SK-MEL-5 (cell line): ENCODE measurements at regions not wholly inside any gene's neighbourhood (a gene's known extent, or its start where the extent isn't known, plus 50 kb on each side); places are given as distances from the start of the nearest gene placed in this dataset.
A peak's percentile ranks its signal among the peaks of the same experiment; 100 is the strongest.

Experiments
- DNase-seq: peaks from one replicate; pipeline ENCODE4 v3.0.0-alpha.2; 2016; ENCODE audit warnings: low read depth, low spot score
- in situ Hi-C: cut with HindIII; loops from 2 replicates; pipeline ENCODE4 v1.10.0; 2016; ENCODE audit warnings: low sequenced_read_pairs, high pct_unique_total_duplicates, low pct_unique_long_range_greater_than_20kb

GRCh38 chr13:70894258-70894657, 786.0 kb upstream of the KLHL1 start:
- in situ Hi-C loops, result no loop called here
- DNase-seq, result no peak

GRCh38 chr13:70893832-70894231, 785.6 kb upstream of the KLHL1 start:
- no peak for DNase-seq
- in situ Hi-C loops, result no loop called here

- in situ Hi-C loops, result no loop called here
- DNase-seq, result no peak
Measured at GRCh38 chr13:70890289-70890688, 782.0 kb upstream of the KLHL1 start.

- in situ Hi-C loops, result no loop called here
- DNase-seq, result no peak
Measured at GRCh38 chr13:70889163-70889562, 780.9 kb upstream of the KLHL1 start.

- DNase-seq, result no peak
- in situ Hi-C loops, result no loop called here
Measured at GRCh38 chr13:70884196-70884595, 775.9 kb upstream of the KLHL1 start.

- in situ Hi-C loops, result no loop called here
- no peak for DNase-seq
Measured at GRCh38 chr13:70874636-70875035, 766.4 kb upstream of the KLHL1 start.

GRCh38 chr13:70864731-70865130, 756.5 kb upstream of the KLHL1 start:
- no peak for DNase-seq
- in situ Hi-C loops, result no loop called here

GRCh38 chr13:70856711-70857110, 748.5 kb upstream of the KLHL1 start:
- in situ Hi-C loops, result no loop called here
- DNase-seq, result no peak

- in situ Hi-C loops, result no loop called here
- DNase-seq, result no peak
Measured at GRCh38 chr13:70856025-70856424, 747.8 kb upstream of the KLHL1 start.

- DNase-seq, result no peak
- in situ Hi-C loops, result no loop called here
Measured at GRCh38 chr13:70849222-70849621, 741.0 kb upstream of the KLHL1 start.

- DNase-seq, result no peak
- in situ Hi-C loops, result no loop called here
Measured at GRCh38 chr13:70844391-70845108, 736.3 kb upstream of the KLHL1 start.

- peak; percentile 13 for DNase-seq
- in situ Hi-C loops, result no loop called here
Measured at GRCh38 chr13:70842062-70842644, 733.9 kb upstream of the KLHL1 start.

- in situ Hi-C loops, result no loop called here
- DNase-seq, result no peak
Measured at GRCh38 chr13:70841240-70842061, 733.2 kb upstream of the KLHL1 start.

GRCh38 chr13:70835371-70835770, 727.1 kb upstream of the KLHL1 start:
- in situ Hi-C loops, result no loop called here
- no peak for DNase-seq

GRCh38 chr13:70829748-70830147, 721.5 kb upstream of the KLHL1 start:
- in situ Hi-C loops, result no loop called here
- DNase-seq, result no peak

GRCh38 chr13:70817576-70817975, 709.3 kb upstream of the KLHL1 start:
- DNase-seq, result no peak
- in situ Hi-C loops, result no loop called here

GRCh38 chr13:70816853-70817252, 708.6 kb upstream of the KLHL1 start:
- in situ Hi-C loops, result no loop called here
- no peak for DNase-seq

GRCh38 chr13:70814684-70815083, 706.4 kb upstream of the KLHL1 start:
- in situ Hi-C loops, result no loop called here
- DNase-seq, result no peak

GRCh38 chr13:70812481-70812880, 704.2 kb upstream of the KLHL1 start:
- in situ Hi-C loops, result no loop called here
- no peak for DNase-seq
